Stimulated activated naive CD8-positive, alpha-beta T cell treated with anti-CD3 and anti-CD28 coated beads, Interleukin-15, Interleukin-2, amounts not matched to agents 100 U/mL and 50 U/mL, for 24 hours (primary cell): ENCODE measurements at regions not wholly inside any gene's neighbourhood (a gene's known extent, or its start where the extent isn't known, plus 50 kb on each side); places are given as distances from the start of the nearest gene placed in this dataset.
"Not testable (repeated sequence)": the region's sequence is repeated elsewhere in the genome, so short reads cannot be mapped to it uniquely, and the experiment has no call there.

Source experiments
- ATAC-seq: fragments of 150-1000 bp; cut with Tn5 transposase; one replicate; pipeline ENCODE4 v1.10.0; 2021
- DNase-seq: peaks from one replicate; pipeline ENCODE4 v3.0.0; 2021

- ATAC-seq (no peak), DNase-seq (no peak)
These were observed 99.8 kb upstream of the B3GAT2 start for GRCh38 chr6:71056656-71057055.

- ATAC-seq, result no peak
These were observed 109.3 kb upstream of the B3GAT2 start for GRCh38 chr6:71066153-71066552.

GRCh38 chr6:71067816-71068215 is 111.0 kb upstream of the B3GAT2 start:
- DNase-seq, result no peak
- ATAC-seq, result no peak

More at GRCh38 chr6:71066153-71066552, 109.3 kb upstream of the B3GAT2 start:
- DNase-seq, result no peak

- DNase-seq (no peak), ATAC-seq (no peak)
These were observed 115.6 kb upstream of the B3GAT2 start for GRCh38 chr6:71072508-71072907.

- no peak for DNase-seq
- ATAC-seq, result no peak
These were observed 120.8 kb upstream of the B3GAT2 start for GRCh38 chr6:71077655-71078054.

- ATAC-seq (no peak), DNase-seq (no peak)
These were observed 122.8 kb upstream of the B3GAT2 start for GRCh38 chr6:71079677-71080076.

- DNase-seq, result no peak
- no peak for ATAC-seq
These were observed 123.3 kb upstream of the B3GAT2 start for GRCh38 chr6:71080133-71080532.

- DNase-seq, result no peak
- no peak for ATAC-seq
These were observed 124.0 kb upstream of the B3GAT2 start for GRCh38 chr6:71080826-71081225.

GRCh38 chr6:71082033-71082650 is 125.3 kb upstream of the B3GAT2 start:
- no peak for DNase-seq
- no peak for ATAC-seq

- DNase-seq (no peak), ATAC-seq (no peak)
These were observed 126.5 kb upstream of the B3GAT2 start for GRCh38 chr6:71083308-71083820.

GRCh38 chr6:71088166-71088565 is 131.3 kb upstream of the B3GAT2 start:
- no peak for ATAC-seq
- DNase-seq, result no peak

- ATAC-seq (no peak), DNase-seq (no peak)
These were observed 133.4 kb upstream of the B3GAT2 start for GRCh38 chr6:71090217-71090616.

GRCh38 chr6:71091167-71091566 is 134.3 kb upstream of the B3GAT2 start:
- DNase-seq (no peak), ATAC-seq (no peak)

- no peak for ATAC-seq
- no peak for DNase-seq
These were observed 135.1 kb upstream of the B3GAT2 start for GRCh38 chr6:71091956-71092355.

GRCh38 chr6:71097264-71097663 is 140.4 kb upstream of the B3GAT2 start:
- not testable (repeated sequence) for ATAC-seq, DNase-seq

GRCh38 chr6:71099649-71100048 is 142.8 kb upstream of the B3GAT2 start:
- DNase-seq (no peak), ATAC-seq (no peak)

GRCh38 chr6:71103130-71103529 is 146.3 kb upstream of the B3GAT2 start:
- DNase-seq (no peak), ATAC-seq (no peak)

- ATAC-seq (no peak), DNase-seq (no peak)
These were observed 146.8 kb upstream of the B3GAT2 start for GRCh38 chr6:71103641-71104040.

- DNase-seq (no peak), ATAC-seq (no peak)
These were observed 149.4 kb upstream of the B3GAT2 start for GRCh38 chr6:71106276-71106675.

GRCh38 chr6:71107911-71108420 is 151.1 kb upstream of the B3GAT2 start:
- ATAC-seq (no peak), DNase-seq (no peak)

GRCh38 chr6:71114544-71114943 is 157.7 kb upstream of the B3GAT2 start:
- DNase-seq, result no peak
- ATAC-seq, result no peak

- no peak for ATAC-seq
- no peak for DNase-seq
These were observed 158.1 kb upstream of the B3GAT2 start for GRCh38 chr6:71114986-71115385.

- ATAC-seq (no peak), DNase-seq (no peak)
These were observed 162.7 kb upstream of the B3GAT2 start for GRCh38 chr6:71119560-71119959.

- ATAC-seq, result no peak
- no peak for DNase-seq
These were observed 165.6 kb upstream of the OGFRL1 start for GRCh38 chr6:71123051-71123450.
